ENCODE measurements at regions not wholly inside any gene's neighbourhood (a gene's known extent, or its start where the extent isn't known, plus 50 kb on each side); places are given as distances from the start of the nearest gene placed in this dataset. TPM values are rescaled to one million over a fixed set of nuclear protein-coding genes. Genes with fewer than 3 reads are reported as not detected.

- Histone ChIP-seq H4K20me1 (ENCODE audit: insufficient read depth, low read length) (no peaks in the 10 kb centered on the region), H3K4me2 (replicated peaks; ENCODE audit: extremely low read depth, low read length, poor library complexity, severe bottlenecking) (no peak overlapping the region), H3K27ac (ENCODE audit: low read depth in 1 of 2, low read length in 2 of 2) (no peak overlapping the region), H3K9ac (ENCODE audit: insufficient read depth, low read length, poor library complexity, severe bottlenecking) (no peak overlapping the region), H3K27me3 (ENCODE audit: control insufficient read depth in 2 of 2, insufficient read depth in 2 of 2, low read length in 2 of 2) (no peaks in the 10 kb centered on the region), H2AFZ (ENCODE audit: insufficient read depth, low read depth, low read length, poor library complexity, severe bottlenecking) (no peak overlapping the region), H3K4me3 (replicated peaks in 1 of 3; ENCODE audit: low read depth in 2 of 3, low read length in 3 of 3) (no peak overlapping the region), H3K4me1 (ENCODE audit: control insufficient read depth in 1 of 2, insufficient read depth in 2 of 2, low read length in 2 of 2) (no peaks in the 10 kb centered on the region), H3K79me2 (ENCODE audit: insufficient read depth, low read length) (no peaks in the 10 kb centered on the region), H3K36me3 (replicated peaks in 1 of 2; ENCODE audit: control insufficient read depth in 1 of 2, insufficient read depth in 2 of 2, low read length in 2 of 2) (no peaks in the 10 kb centered on the region), H3K9me3 (replicated peaks in 1 of 2; ENCODE audit: control insufficient read depth in 1 of 2, insufficient read depth in 1 of 2, low read length in 2 of 2) (no peaks in the 10 kb centered on the region)
- no peak overlapping the region for H3K27ac Mint-ChIP-seq
- TF ChIP-seq, protein P1, sequence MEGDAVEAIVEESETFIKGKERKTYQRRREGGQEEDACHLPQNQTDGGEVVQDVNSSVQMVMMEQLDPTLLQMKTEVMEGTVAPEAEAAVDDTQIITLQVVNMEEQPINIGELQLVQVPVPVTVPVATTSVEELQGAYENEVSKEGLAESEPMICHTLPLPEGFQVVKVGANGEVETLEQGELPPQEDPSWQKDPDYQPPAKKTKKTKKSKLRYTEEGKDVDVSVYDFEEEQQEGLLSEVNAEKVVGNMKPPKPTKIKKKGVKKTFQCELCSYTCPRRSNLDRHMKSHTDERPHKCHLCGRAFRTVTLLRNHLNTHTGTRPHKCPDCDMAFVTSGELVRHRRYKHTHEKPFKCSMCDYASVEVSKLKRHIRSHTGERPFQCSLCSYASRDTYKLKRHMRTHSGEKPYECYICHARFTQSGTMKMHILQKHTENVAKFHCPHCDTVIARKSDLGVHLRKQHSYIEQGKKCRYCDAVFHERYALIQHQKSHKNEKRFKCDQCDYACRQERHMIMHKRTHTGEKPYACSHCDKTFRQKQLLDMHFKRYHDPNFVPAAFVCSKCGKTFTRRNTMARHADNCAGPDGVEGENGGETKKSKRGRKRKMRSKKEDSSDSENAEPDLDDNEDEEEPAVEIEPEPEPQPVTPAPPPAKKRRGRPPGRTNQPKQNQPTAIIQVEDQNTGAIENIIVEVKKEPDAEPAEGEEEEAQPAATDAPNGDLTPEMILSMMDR (IDR thresholded peaks at IDR 0.05): no peak
- no peak for DNase-seq
- peaks cover 3 to 9% (median 4%) of the 10 kb centered on the region in 3 donors for H3K27me3 Mint-ChIP-seq (ENCODE audit: low read depth in 3 of 3)
- H3K36me3 Mint-ChIP-seq: no peaks in the 10 kb centered on the region
- WGBS (ENCODE audit: insufficient coverage): no CpG with 5 or more reads among the region's 4 CpGs
- intact Hi-C loops (cut with micrococcal nuclease): no loop called here
- no peak overlapping the region for H3K4me3 Mint-ChIP-seq
- H3K9me3 Mint-ChIP-seq: no peaks in the 10 kb centered on the region
- no peaks in the 10 kb centered on the region for H3K4me1 Mint-ChIP-seq
Measured at GRCh38 chr11:19294444-19294843, 53.7 kb upstream of the E2F8 start.

- Mint-ChIP-seq H3K27ac (no peak overlapping the region), H3K9me3 (no peaks in the 10 kb centered on the region), H3K4me1 (no peaks in the 10 kb centered on the region), H3K36me3 (no peaks in the 10 kb centered on the region), H3K4me3 (no peak overlapping the region), H3K27me3 (ENCODE audit: low read depth in 3 of 3) (peaks cover 0 to 4% (median 1%) of the 10 kb centered on the region in 3 donors)
- TF ChIP-seq, protein P1 (IDR thresholded peaks at IDR 0.05): no peak
- Histone ChIP-seq H3K36me3 (replicated peaks in 1 of 2; ENCODE audit: control insufficient read depth in 1 of 2, insufficient read depth in 2 of 2, low read length in 2 of 2) (no peaks in the 10 kb centered on the region), H3K4me2 (replicated peaks; ENCODE audit: extremely low read depth, low read length, poor library complexity, severe bottlenecking) (no peak overlapping the region), H2AFZ (ENCODE audit: insufficient read depth, low read depth, low read length, poor library complexity, severe bottlenecking) (no peak overlapping the region), H3K27ac (ENCODE audit: low read depth in 1 of 2, low read length in 2 of 2) (no peak overlapping the region), H3K4me3 (replicated peaks in 1 of 3; ENCODE audit: low read depth in 2 of 3, low read length in 3 of 3) (no peak overlapping the region), H3K9ac (ENCODE audit: insufficient read depth, low read length, poor library complexity, severe bottlenecking) (no peak overlapping the region), H3K79me2 (ENCODE audit: insufficient read depth, low read length) (no peaks in the 10 kb centered on the region), H3K4me1 (ENCODE audit: control insufficient read depth in 1 of 2, insufficient read depth in 2 of 2, low read length in 2 of 2) (no peaks in the 10 kb centered on the region), H3K27me3 (ENCODE audit: control insufficient read depth in 2 of 2, insufficient read depth in 2 of 2, low read length in 2 of 2) (no peaks in the 10 kb centered on the region), H3K9me3 (replicated peaks in 1 of 2; ENCODE audit: control insufficient read depth in 1 of 2, insufficient read depth in 1 of 2, low read length in 2 of 2) (no peaks in the 10 kb centered on the region), H4K20me1 (ENCODE audit: insufficient read depth, low read length) (no peaks in the 10 kb centered on the region)
- no peak for DNase-seq
- intact Hi-C loops (cut with micrococcal nuclease): no loop called here
- no CpG with 5 or more reads among the region's 2 CpGs for WGBS (ENCODE audit: insufficient coverage)
Measured at GRCh38 chr11:19291064-19291463, 50.3 kb upstream of the E2F8 start.

Small RNA genes in the stretch of these regions (small RNA-seq; reads per million reads assigned to genes)
- gene MIR4486 (ENCODE audit: insufficient read length, low read depth): not detected
- gene RF00408 (ENCODE audit: insufficient read length, low read depth): 0.71 reads per million
- not detected for gene RNA5SP335 (ENCODE audit: insufficient read length, low read depth)
